OCI-LY1 (cell line): ENCODE measurements at regions not wholly inside any gene's neighbourhood (a gene's known extent, or its start where the extent isn't known, plus 50 kb on each side); places are given as distances from the start of the nearest gene placed in this dataset.

ENCODE experiments used
- H2AFZ ChIP-seq: fragments of 200-600 bp; sonication (generic), shearing (Covaris generic); 2 replicates; pipeline ENCODE4 v1.6.0; 2014; ENCODE audit warnings: antibody characterized with exemption, mild to moderate bottlenecking, low read length
- H3F3A ChIP-seq: fragments of 200-600 bp; sonication (generic), shearing (Covaris generic); 2 replicates; pipeline ENCODE4 v1.6.0; 2014; ENCODE audit warnings: mild to moderate bottlenecking, antibody characterized with exemption, low read length, moderate library complexity; ENCODE audit not compliant: insufficient read depth
- H3K27ac ChIP-seq: fragments of 200-600 bp; sonication (generic); 2 replicates; pipeline ENCODE4 v1.5.1; 2014; ENCODE audit warnings: low read length, mixed run types, mild to moderate bottlenecking, low read depth; ENCODE audit not compliant: poor library complexity, severe bottlenecking
- H3K27me3 ChIP-seq: fragments of 200-600 bp; sonication (generic); 2 replicates; pipeline ENCODE4 v1.6.0; 2014; ENCODE audit warnings: antibody characterized with exemption, mild to moderate bottlenecking, low read length, moderate library complexity; ENCODE audit not compliant: insufficient read depth
- H3K36me3 ChIP-seq: fragments of 200-600 bp; sonication (generic); 2 replicates; pipeline ENCODE4 v1.6.1; 2014; ENCODE audit warnings: mild to moderate bottlenecking, antibody characterized with exemption, low read length, moderate library complexity, mixed read lengths; ENCODE audit not compliant: insufficient read depth
- H3K4me1 ChIP-seq: fragments of 200-600 bp; sonication (generic); 2 replicates; pipeline ENCODE4 v1.5.1; 2014; ENCODE audit warnings: mild to moderate bottlenecking, low read length, moderate library complexity; ENCODE audit not compliant: insufficient read depth, severe bottlenecking
- H3K4me2 ChIP-seq: fragments of 200-600 bp; sonication (generic), shearing (Covaris generic); 2 replicates; pipeline ENCODE4 v1.6.1; 2014; ENCODE audit warnings: low read length
- H3K4me3 ChIP-seq: fragments of 200-600 bp; sonication (generic); 2 replicates; pipeline ENCODE4 v1.5.1; 2014; ENCODE audit warnings: low read length, low read depth, mild to moderate bottlenecking, mixed read lengths; ENCODE audit not compliant: poor library complexity, severe bottlenecking
- H3K79me2 ChIP-seq: fragments of 200-600 bp; shearing (Covaris generic); 2 replicates; pipeline ENCODE4 v1.6.1; 2016; ENCODE audit warnings: mixed run types, low read length, mixed read lengths; ENCODE audit not compliant: insufficient read depth
- H3K9ac ChIP-seq: fragments of 200-600 bp; sonication (generic), shearing (Covaris generic); 2 replicates; pipeline ENCODE4 v1.6.1; 2014; ENCODE audit warnings: mild to moderate bottlenecking, low read length, mixed read lengths
- H3K9me2 ChIP-seq: fragments of 200-600 bp; sonication (generic), shearing (Covaris generic); 2 replicates; pipeline ENCODE4 v1.6.1; 2014; ENCODE audit warnings: low read depth, mild to moderate bottlenecking, low read length, mixed read lengths
- H3K9me3 ChIP-seq: fragments of 200-600 bp; shearing (Covaris generic); 2 replicates; pipeline ENCODE4 v1.6.1; 2014; ENCODE audit warnings: low read length, mixed read lengths
- H4K20me1 ChIP-seq: fragments of 200-600 bp; sonication (generic), shearing (Covaris generic); 2 replicates; pipeline ENCODE4 v1.6.0; 2016; ENCODE audit warnings: mild to moderate bottlenecking, low read length; ENCODE audit not compliant: insufficient read depth
- CTCF ChIP-seq: fragments of 200-600 bp; sonication (generic), shearing (Covaris generic); IDR thresholded peaks from 2 replicates; pipeline ENCODE4 v1.5.1; 2017; ENCODE audit warnings: mild to moderate bottlenecking, antibody characterized with exemption, low read length, moderate library complexity, mixed read lengths
- EZH2 ChIP-seq: fragments of 200-600 bp; sonication (generic), shearing (Covaris generic); IDR thresholded peaks from 2 replicates; pipeline ENCODE4 v1.8.0; 2017; ENCODE audit warnings: borderline replicate concordance, mixed run types, mild to moderate bottlenecking, antibody characterized with exemption, low read length, moderate library complexity, mixed read lengths

- H3F3A ChIP-seq: peaks cover 15% of the 10 kb centered on the region
- peak overlapping the region; percentile 100 for H3K27ac ChIP-seq
- H3K4me1 ChIP-seq: peaks cover 83% of the 10 kb centered on the region
- H4K20me1 ChIP-seq: no peaks in the 10 kb centered on the region
- no peaks in the 10 kb centered on the region for H3K9me2 ChIP-seq
- H3K36me3 ChIP-seq: 0 out of 2 replicates have a peak, but pooled peaks cover 2% of the 10 kb centered on the region
- peak overlapping the region; percentile 83 for H3K9ac ChIP-seq
- H3K79me2 ChIP-seq: no peaks in the 10 kb centered on the region
- peak overlapping the region; percentile 53 for H3K4me3 ChIP-seq
- no peak for TF ChIP-seq CTCF
- TF ChIP-seq EZH2: no peak
- no peaks in the 10 kb centered on the region for H3K27me3 ChIP-seq
- H2AFZ ChIP-seq: no peak overlapping the region
- no peaks in the 10 kb centered on the region for H3K9me3 ChIP-seq
- peak overlapping the region; percentile 71 for H3K4me2 ChIP-seq
Measured at GRCh38 chr2:111701266-111701665, 182.7 kb downstream of the ANAPC1 start.

GRCh38 chr2:111701798-111702118 lies 182.2 kb downstream of the ANAPC1 start:
- Histone ChIP-seq H3K4me1 (peaks cover 88% of the 10 kb centered on the region), H3K79me2 (no peaks in the 10 kb centered on the region), H3K27me3 (no peaks in the 10 kb centered on the region), H4K20me1 (no peaks in the 10 kb centered on the region), H3K9ac (peak overlapping the region; percentile 83), H2AFZ (no peak overlapping the region), H3K9me2 (no peaks in the 10 kb centered on the region), H3K36me3 (no peaks in the 10 kb centered on the region), H3K4me2 (peak overlapping the region; percentile 71), H3F3A (peaks cover 19% of the 10 kb centered on the region), H3K27ac (peak overlapping the region; percentile 100), H3K4me3 (peak overlapping the region; percentile 53), H3K9me3 (no peaks in the 10 kb centered on the region)
- TF ChIP-seq CTCF: no peak

DNA sequence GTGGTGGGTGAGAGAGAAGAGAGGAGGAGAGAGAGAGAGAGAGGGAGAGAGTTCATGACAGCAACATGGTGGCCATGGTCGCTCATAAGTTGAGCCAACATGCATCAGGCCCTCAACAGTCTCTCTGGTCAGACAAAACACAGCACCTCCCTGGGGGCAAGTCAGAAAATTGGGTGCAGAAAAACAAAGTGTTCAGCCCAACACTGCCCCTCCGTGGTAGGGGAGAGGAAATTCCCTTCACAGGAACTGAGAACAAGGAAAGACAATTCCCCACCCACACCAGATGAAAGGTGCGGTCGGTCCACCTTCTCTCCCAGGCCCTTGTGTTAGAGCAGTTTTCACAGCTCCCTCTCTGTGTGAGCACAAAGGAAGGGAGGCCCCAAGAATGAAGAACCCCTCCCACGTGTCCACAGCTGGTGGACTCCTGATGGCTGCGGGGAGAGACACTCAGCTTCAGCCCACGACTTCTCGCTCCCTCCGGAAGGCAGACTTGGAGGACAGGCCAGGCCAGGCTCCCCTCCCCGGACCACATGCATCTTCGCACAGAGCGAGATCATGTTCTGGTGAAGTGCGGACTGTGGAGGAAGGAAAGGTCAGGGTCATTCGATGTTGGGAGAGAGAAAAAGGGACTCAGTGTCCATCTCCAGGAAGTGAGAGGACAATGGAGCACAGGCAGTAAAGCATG lies 181.7 kb downstream of the ANAPC1 start:
- no peaks in the 10 kb centered on the region for H3K79me2 ChIP-seq
- TF ChIP-seq EZH2: no peak
- TF ChIP-seq CTCF: peak; percentile 88
- H4K20me1 ChIP-seq: no peaks in the 10 kb centered on the region
- no peaks in the 10 kb centered on the region for H3K9me2 ChIP-seq
- H3K27me3 ChIP-seq: no peaks in the 10 kb centered on the region
- peak overlapping the region; percentile 83 for H3K9ac ChIP-seq
- H3F3A ChIP-seq: peaks cover 21% of the 10 kb centered on the region
- peaks cover 93% of the 10 kb centered on the region for H3K4me1 ChIP-seq
- peak overlapping the region; percentile 71 for H3K4me2 ChIP-seq
- H3K9me3 ChIP-seq: no peaks in the 10 kb centered on the region
- H3K36me3 ChIP-seq: no peaks in the 10 kb centered on the region
- peak overlapping the region; percentile 53 for H3K4me3 ChIP-seq
- no peak overlapping the region for H2AFZ ChIP-seq
- H3K27ac ChIP-seq: peak overlapping the region; percentile 100
